PC-3 (cell line): ENCODE measurements at regions not wholly inside any gene's neighbourhood (a gene's known extent, or its start where the extent isn't known, plus 50 kb on each side); places are given as distances from the start of the nearest gene placed in this dataset.

Experiments
- EZH2phosphoT487 ChIP-seq: fragments of 300-600 bp; sonication (generic); IDR thresholded peaks from 2 replicates; pipeline ENCODE4 v1.6.1; 2018; ENCODE audit warnings: mild to moderate bottlenecking, antibody characterized with exemption, low read length, borderline replicate concordance
- TF ChIP-seq, protein P1 (sequence below): fragments of 300-600 bp; sonication (generic); conservative IDR thresholded peaks from 2 replicates; pipeline ENCODE4 v1.5.1; 2017; ENCODE audit warnings: antibody characterized with exemption, low read depth, mild to moderate bottlenecking, low read length

DNA sequence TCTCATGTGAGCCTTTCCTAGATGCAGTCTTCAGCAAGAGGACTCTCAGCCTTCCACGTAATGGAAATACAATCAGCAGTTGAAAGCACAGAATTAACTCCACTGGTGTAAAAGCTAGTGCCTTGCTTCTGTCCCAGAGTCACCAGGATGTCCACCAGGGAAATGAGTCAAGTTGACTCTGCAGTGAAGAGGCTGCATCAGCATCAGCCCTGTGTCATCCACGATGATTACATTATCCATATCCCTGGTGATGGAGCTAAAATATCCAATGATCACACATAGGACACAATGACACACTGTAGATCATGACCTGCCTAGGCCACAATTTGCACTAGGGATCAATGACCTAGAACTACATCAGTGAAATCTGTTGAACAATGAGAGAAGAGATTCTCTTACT is 262.4 kb downstream of the ERMARD start:
- TF ChIP-seq, protein P1, sequence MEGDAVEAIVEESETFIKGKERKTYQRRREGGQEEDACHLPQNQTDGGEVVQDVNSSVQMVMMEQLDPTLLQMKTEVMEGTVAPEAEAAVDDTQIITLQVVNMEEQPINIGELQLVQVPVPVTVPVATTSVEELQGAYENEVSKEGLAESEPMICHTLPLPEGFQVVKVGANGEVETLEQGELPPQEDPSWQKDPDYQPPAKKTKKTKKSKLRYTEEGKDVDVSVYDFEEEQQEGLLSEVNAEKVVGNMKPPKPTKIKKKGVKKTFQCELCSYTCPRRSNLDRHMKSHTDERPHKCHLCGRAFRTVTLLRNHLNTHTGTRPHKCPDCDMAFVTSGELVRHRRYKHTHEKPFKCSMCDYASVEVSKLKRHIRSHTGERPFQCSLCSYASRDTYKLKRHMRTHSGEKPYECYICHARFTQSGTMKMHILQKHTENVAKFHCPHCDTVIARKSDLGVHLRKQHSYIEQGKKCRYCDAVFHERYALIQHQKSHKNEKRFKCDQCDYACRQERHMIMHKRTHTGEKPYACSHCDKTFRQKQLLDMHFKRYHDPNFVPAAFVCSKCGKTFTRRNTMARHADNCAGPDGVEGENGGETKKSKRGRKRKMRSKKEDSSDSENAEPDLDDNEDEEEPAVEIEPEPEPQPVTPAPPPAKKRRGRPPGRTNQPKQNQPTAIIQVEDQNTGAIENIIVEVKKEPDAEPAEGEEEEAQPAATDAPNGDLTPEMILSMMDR = no peak
- no peak for TF ChIP-seq EZH2phosphoT487
